Ishikawa (cell line): ENCODE measurements at regions not wholly inside any gene's neighbourhood (a gene's known extent, or its start where the extent isn't known, plus 50 kb on each side); places are given as distances from the start of the nearest gene placed in this dataset.

Experiments used
- CREB1 ChIP-seq: IDR thresholded peaks from 2 replicates; pipeline ENCODE4 v1.6.1; 2012; ENCODE audit warnings: low read depth
- EGR1 ChIP-seq: IDR thresholded peaks from 2 replicates; pipeline ENCODE4 v1.6.1; 2012
- EP300 ChIP-seq: IDR thresholded peaks from 2 replicates; pipeline ENCODE4 v1.6.1; 2012; ENCODE audit warnings: borderline replicate concordance
- MAX ChIP-seq: IDR thresholded peaks from 2 replicates; pipeline ENCODE4 v1.6.1; 2012
- RAD21 ChIP-seq: IDR thresholded peaks from 2 replicates; pipeline ENCODE4 v1.6.1; 2012; ENCODE audit warnings: low read depth
- REST ChIP-seq: IDR thresholded peaks from 2 replicates; pipeline ENCODE4 v1.6.1; 2012; ENCODE audit warnings: low read depth, mild to moderate bottlenecking
- TAF1 ChIP-seq: IDR thresholded peaks from 2 replicates; pipeline ENCODE4 v1.6.1; 2012; ENCODE audit warnings: low read depth, mild to moderate bottlenecking
- TCF12 ChIP-seq: IDR thresholded peaks from 2 replicates; pipeline ENCODE4 v1.6.1; 2012; ENCODE audit warnings: low read depth
- TEAD4 ChIP-seq: IDR thresholded peaks from 2 replicates; pipeline ENCODE4 v1.6.1; 2012
- YY1 ChIP-seq: IDR thresholded peaks from 2 replicates; pipeline ENCODE4 v1.6.1; 2012; ENCODE audit warnings: low read depth

GRCh38 chr2:9695941-9696340, 65.1 kb upstream of the YWHAQ start:
- no peak for TF ChIP-seq RAD21
- no peak for TF ChIP-seq TAF1
- TF ChIP-seq EGR1 = no peak
- no peak for TF ChIP-seq YY1
- no peak for TF ChIP-seq REST
- no peak for TF ChIP-seq EP300
- no peak for TF ChIP-seq CREB1
- TF ChIP-seq MAX = no peak
- TF ChIP-seq TEAD4 = no peak
- TF ChIP-seq TCF12 = no peak
